ENCODE measurements at regions not wholly inside any gene's neighbourhood (a gene's known extent, or its start where the extent isn't known, plus 50 kb on each side); places are given as distances from the start of the nearest gene placed in this dataset.

- no peak for TF ChIP-seq CTCF (IDR thresholded peaks at IDR 0.05)
- no peak for TF ChIP-seq POLR2A (IDR thresholded peaks at IDR 0.05)
- WGBS, 2 donors = 62 to 69% methylated on average over 1 of the region's 1 CpG
- no peak overlapping the region for H3K4me3 ChIP-seq (ENCODE audit: low read depth, poor library complexity, severe bottlenecking)
- DNase-seq (ENCODE audit: low spot score in 2 of 2) = no peak
- intact Hi-C loops (cut with DNase I; ENCODE audit: low total_unique reads) = no loop called here
These were observed 232.2 kb downstream of the FAM76B start for GRCh38 chr11:95557376-95557775.

DNA sequence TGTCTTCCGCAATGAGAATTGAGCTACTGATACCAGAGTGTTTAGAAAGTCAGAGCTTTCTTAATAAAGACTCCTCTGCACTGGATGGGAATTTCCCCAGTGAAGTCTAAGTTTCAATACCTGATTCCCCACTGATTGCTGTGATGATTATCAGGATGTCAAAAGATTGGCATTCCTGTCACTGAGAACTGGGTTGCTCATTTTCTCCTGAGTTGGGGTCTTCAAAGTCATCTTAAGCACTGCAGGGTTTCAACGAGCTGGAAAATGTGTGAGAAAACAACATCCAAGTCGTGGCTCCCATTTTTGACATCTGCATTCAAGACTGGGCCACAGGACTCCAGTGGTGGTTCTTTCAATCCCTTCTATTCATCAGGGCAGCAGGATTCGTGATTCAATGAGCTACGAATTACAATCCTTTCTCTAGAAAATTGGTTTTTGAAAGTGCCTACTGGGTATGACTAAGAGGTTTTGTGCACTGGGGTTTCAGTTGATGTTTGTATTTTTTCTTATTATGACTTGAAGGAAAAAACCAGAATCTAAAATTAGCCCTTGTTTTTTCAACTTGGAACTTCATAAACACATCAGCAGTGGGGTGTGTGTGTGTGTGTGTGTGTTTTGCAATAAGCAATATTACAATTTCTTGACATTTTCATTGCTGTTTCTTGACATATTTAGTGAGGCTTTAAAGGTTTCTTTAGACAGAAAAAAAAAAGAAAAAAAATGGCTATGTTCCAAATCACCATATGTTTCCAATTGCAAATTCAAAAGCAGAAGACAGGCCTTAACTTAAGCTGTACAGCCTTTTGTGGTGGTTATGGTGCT is 233.0 kb downstream of the FAM76B start:
- WGBS, 2 donors = 67 to 76% methylated on average over 5 of the region's 5 CpGs
- TF ChIP-seq POLR2A (IDR thresholded peaks at IDR 0.05) (no peak), CTCF (IDR thresholded peaks at IDR 0.05) (no peak)
- no peak overlapping the region for H3K4me3 ChIP-seq (ENCODE audit: low read depth, poor library complexity, severe bottlenecking)
- intact Hi-C loops (cut with DNase I; ENCODE audit: low total_unique reads) = no loop called here
- DNase-seq (ENCODE audit: low spot score in 2 of 2) = no peak

- no peak for DNase-seq (ENCODE audit: low spot score in 2 of 2)
- intact Hi-C loops (cut with DNase I; ENCODE audit: low total_unique reads) = no loop called here
- no peak for TF ChIP-seq POLR2A (IDR thresholded peaks at IDR 0.05)
- no peak for TF ChIP-seq CTCF (IDR thresholded peaks at IDR 0.05)
- H3K4me3 ChIP-seq (ENCODE audit: low read depth, poor library complexity, severe bottlenecking) = no peak overlapping the region
These were observed 233.6 kb downstream of the FAM76B start for GRCh38 chr11:95556011-95556341.

DNA sequence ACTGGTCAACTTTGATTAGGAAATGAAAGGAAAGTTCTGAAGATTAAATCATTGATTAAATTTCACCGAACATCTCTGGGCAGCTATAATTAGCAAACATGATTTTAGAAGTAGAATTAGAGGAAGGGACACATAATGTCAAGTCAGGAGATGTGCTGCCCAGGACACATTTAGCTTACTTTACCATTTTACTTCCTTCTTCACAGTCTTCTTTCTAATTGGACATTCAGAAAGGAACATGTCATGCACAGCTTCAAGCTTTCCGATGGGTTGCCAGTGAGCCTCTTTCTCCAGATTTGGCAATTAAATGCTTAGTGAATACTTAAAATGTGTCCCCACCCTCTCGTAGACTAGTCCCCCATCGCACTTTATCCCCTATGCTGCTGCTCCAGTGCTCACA is 234.7 kb downstream of the FAM76B start:
- DNase-seq (ENCODE audit: low spot score in 2 of 2) = no peak
- TF ChIP-seq CTCF (IDR thresholded peaks at IDR 0.05) = no peak
- TF ChIP-seq POLR2A (IDR thresholded peaks at IDR 0.05) = no peak
- WGBS, 2 donors = 90 to 95% methylated on average over 4 of the region's 4 CpGs
- H3K4me3 ChIP-seq (ENCODE audit: low read depth, poor library complexity, severe bottlenecking) = no peak overlapping the region
- intact Hi-C loops (cut with DNase I; ENCODE audit: low total_unique reads) = no loop called here

- intact Hi-C loops (cut with DNase I; ENCODE audit: low total_unique reads) = no loop called here
- 84 to 89% methylated on average over 2 of the region's 2 CpGs for WGBS, 2 donors
- DNase-seq (ENCODE audit: low spot score in 2 of 2) = no peak
- no peak overlapping the region for H3K4me3 ChIP-seq (ENCODE audit: low read depth, poor library complexity, severe bottlenecking)
- TF ChIP-seq POLR2A (IDR thresholded peaks at IDR 0.05) = no peak
- no peak for TF ChIP-seq CTCF (IDR thresholded peaks at IDR 0.05)
These were observed 240.3 kb downstream of the FAM76B start for GRCh38 chr11:95549301-95549700.

GRCh38 chr11:95548416-95548815 is 241.2 kb downstream of the FAM76B start:
- intact Hi-C loops (cut with DNase I; ENCODE audit: low total_unique reads) = no loop called here
- DNase-seq (ENCODE audit: low spot score in 2 of 2) = no peak
- TF ChIP-seq POLR2A (IDR thresholded peaks at IDR 0.05) = no peak
- no peak for TF ChIP-seq CTCF (IDR thresholded peaks at IDR 0.05)
- no peak overlapping the region for H3K4me3 ChIP-seq (ENCODE audit: low read depth, poor library complexity, severe bottlenecking)

All from lower leg skin (tissue), 4 donors.